GM23248 (cell line): ENCODE measurements at regions not wholly inside any gene's neighbourhood (a gene's known extent, or its start where the extent isn't known, plus 50 kb on each side); places are given as distances from the start of the nearest gene placed in this dataset.

ENCODE experiments used
- EZH2 ChIP-seq: fragments of 200-600 bp; sonication (generic); IDR thresholded peaks from 2 replicates; pipeline ENCODE4 v1.6.1; 2018; ENCODE audit warnings: antibody characterized with exemption, mild to moderate bottlenecking; ENCODE audit not compliant: insufficient read depth, poor library complexity, severe bottlenecking
- EZH2phosphoT487 ChIP-seq: fragments of 200-600 bp; sonication (generic); IDR thresholded peaks from 2 replicates; pipeline ENCODE4 v1.6.1; 2018; ENCODE audit warnings: antibody characterized with exemption, moderate library complexity, mild to moderate bottlenecking, low read depth; ENCODE audit not compliant: insufficient read depth

GRCh38 chr1:60553730-60554129 is 480.2 kb upstream of the C1orf87 start:
- TF ChIP-seq EZH2phosphoT487 = no peak
- TF ChIP-seq EZH2 = no peak
